NCI-H82 (cell line): ENCODE measurements at regions not wholly inside any gene's neighbourhood (a gene's known extent, or its start where the extent isn't known, plus 50 kb on each side); places are given as distances from the start of the nearest gene placed in this dataset.
A peak's percentile ranks its signal among the peaks of the same experiment; 100 is the strongest.

Experiments
- DNase-seq: peaks from one replicate; lab custom pipeline; 2025; lab: John Stamatoyannopoulos, UW

- no peak for DNase-seq
Observed at GRCh38 chr17:33475594-33475993, 182.5 kb upstream of the ASIC2 start.

GRCh38 chr17:33481652-33482051, 188.6 kb upstream of the ASIC2 start:
- no peak for DNase-seq

- DNase-seq: no peak
Observed at GRCh38 chr17:33482636-33483035, 189.5 kb upstream of the ASIC2 start.

GRCh38 chr17:33484559-33484958, 191.5 kb upstream of the ASIC2 start:
- no peak for DNase-seq

- DNase-seq: no peak
Observed at GRCh38 chr17:33486135-33486885, 193.2 kb upstream of the ASIC2 start.

DNA sequence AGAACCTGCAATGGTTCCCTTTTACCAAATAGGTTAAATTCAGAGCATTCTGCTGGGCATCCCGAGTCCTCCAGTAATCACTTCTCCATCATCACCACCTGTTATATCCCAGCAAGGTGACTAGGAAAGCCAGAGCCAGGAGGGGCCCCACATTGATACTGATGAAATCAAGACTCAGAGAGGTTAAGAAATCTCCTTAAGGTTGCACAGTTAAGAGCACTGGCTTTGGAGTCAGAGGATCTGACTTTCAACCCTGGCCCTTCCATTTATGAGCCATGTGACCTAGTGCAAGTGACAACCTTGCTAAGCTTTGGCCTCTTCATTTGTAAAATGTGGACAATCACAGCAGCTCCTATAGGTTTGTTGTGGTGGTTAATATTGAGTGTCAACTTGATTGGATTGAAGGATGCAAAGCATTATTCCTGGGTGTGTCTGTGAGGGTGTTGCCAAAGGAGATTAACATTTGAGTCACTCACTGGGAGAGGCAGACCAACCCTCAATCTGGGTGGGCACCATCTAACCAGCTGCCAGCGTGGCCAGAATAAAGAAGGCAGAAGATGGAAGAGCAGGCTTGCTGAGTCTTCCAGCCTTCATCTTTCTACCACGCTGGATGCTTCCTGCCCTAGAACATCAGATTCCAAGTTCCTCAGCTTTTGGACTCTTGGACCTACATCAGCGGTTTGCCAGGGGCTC, 194.2 kb upstream of the ASIC2 start:
- DNase-seq: peak; percentile 18

- peak; percentile 73 for DNase-seq
Observed at GRCh38 chr17:33491871-33492481, 198.9 kb upstream of the ASIC2 start.

- no peak for DNase-seq
Observed at GRCh38 chr17:33492731-33493265, 199.7 kb upstream of the ASIC2 start.

DNA sequence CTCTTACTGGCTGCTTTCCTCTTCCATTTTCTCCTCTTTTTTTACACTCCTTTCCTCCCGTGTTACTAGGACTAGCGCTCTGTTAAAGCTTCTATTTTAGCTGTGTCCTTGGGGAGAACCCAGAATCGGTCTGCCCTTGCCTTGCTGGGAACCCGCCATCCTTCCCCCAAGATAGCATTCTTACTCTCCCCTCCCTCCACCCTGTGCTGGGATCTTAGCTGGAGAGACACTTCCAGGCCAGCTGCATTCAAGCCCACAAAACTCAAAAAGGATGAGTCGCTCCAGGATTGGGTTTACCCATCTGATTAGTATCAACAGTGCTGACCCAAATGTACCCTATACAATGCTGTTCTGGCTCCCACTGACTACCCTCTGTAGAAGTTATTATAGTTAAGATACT, 200.5 kb upstream of the ASIC2 start:
- DNase-seq: no peak

GRCh38 chr17:33494151-33494550, 201.1 kb upstream of the ASIC2 start:
- no peak for DNase-seq

DNA sequence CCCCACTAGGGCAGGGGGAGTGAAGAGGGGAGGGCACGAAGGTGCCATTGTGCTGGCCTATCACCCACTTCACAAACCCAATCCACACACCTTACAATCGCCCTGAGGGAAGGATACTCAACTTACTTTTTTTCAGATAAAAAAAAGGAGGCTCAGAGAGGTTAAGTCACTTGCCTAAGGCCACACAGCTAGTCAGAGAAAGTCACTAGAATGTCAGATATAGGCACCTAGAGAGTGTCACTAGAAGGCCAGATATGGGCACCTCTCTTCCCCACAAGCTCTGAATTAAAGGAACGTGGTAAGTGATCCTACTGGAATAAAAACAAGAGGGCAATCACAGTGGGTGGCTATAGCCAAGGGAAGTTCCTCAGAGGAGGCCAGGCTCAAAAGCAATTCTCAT, 204.5 kb upstream of the ASIC2 start:
- DNase-seq: no peak

GRCh38 chr17:33498069-33498468, 205.0 kb upstream of the ASIC2 start:
- no peak for DNase-seq

- DNase-seq: no peak
Observed at GRCh38 chr17:33499040-33499439, 205.9 kb upstream of the ASIC2 start.

- DNase-seq: no peak
Observed at GRCh38 chr17:33500151-33500550, 207.1 kb upstream of the ASIC2 start.

DNA sequence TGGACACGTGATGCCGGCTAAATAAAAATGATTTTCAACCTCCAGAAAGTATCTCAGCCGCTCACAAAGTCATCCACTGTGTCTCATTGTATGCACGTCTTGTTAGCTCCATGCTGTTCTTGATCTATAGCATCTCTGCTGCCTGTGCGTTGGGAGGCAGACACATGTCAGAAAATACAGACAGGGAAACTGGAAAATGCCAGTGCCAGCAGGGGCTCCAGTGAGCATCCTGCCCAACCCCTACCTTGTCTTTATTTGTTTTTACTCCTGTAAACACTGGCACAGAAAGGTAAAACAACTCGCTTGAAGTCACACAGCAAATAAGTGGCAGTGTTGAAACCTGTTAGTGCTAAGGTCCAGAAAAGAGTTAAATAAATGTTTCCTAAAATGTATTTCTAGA, 208.1 kb upstream of the ASIC2 start:
- no peak for DNase-seq

DNA sequence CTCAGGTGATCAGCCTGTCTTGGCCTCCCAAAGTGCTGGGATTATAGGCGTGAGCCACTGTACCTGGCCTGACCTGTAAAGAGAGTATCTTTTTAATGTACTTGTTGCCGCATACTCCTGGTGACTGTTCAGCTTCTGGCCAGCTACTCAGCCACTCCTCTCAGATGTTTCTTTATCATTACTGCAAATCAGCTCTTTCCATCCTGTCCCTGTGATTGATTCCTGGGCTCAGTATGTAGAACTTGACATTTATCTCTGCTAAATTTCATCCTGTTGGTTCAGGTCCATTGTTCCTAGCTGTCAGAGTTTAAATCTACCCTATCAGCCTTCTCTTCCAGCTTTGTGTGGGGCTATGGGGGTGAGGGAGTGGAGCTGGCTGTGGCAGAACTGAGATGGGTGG, 211.5 kb upstream of the ASIC2 start:
- DNase-seq: no peak

DNA sequence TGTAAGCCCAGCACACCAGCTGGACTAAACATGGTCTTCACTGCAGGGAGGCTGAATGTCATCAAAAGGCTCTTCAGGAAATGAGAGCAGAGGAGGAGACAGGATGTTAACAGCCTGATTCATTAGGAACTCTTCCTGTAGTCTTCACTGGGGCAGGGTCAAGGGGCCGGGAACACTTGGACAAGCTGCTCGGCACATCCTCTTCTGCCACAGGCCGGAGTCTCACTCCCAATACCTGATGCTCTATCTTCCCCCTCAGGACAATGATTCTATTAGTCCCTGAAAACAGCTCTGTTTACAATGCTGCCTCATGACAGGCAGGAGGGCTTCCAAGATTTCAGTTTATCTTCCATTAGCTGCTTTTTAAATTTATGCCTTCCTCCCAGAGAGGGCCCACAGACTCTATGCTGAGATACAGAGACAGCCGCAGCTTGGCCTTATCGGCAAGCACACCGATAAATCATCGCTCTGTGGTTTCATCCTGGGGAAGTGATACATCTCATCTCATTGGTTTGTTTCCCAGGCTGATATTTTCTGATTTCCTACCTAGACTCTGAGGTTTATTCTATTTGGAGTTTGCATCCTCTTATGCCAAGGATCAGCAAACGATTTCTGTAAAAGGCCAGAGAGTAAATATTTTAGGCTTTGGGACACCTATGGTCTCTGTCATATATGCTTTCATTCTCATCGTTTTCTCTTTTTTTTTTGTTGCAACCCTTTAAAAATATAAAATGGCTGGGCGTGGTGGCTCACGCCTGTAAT, 214.0 kb upstream of the ASIC2 start:
- DNase-seq: no peak

DNA sequence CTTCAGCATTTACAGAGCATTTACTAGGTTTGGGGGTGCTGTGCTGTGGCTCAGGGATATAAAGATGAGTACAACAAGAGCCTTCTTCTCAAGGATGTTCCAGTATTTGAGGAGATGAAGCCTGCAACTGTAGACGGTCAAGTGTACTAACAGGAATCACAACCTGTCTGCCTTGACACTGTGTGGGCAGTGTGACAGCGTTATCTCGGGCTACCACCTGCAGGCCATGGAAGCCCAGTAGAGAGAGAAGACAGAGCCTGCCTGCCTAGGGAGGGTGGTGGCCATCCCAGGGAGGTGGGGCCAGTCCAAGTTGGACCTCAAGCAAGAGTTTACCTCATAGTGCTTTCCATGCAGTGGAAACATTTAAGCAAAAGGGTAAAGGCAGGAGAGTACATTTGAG, 215.1 kb upstream of the ASIC2 start:
- DNase-seq: no peak

DNA sequence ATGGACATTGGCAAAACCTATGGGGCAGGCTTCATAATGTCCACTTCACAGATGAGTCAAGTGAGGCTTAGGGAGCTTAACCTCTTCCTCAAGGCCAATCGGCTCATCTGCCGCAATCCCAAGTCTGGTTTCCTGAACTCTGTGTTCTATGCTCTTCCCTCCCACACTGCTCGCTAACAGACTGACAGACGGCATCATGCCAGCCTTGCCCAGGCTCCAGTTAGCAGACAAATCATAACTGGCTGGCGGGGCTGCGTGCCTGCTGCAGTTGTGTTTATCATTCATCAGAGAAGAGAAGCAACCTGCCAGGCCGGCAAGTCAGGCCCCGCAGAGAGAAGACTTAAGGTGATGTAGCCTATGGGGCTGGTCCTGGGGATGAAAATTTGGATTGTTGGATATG, 216.2 kb upstream of the ASIC2 start:
- no peak for DNase-seq

GRCh38 chr17:33511670-33512069, 218.6 kb upstream of the ASIC2 start:
- DNase-seq: no peak

GRCh38 chr17:33512113-33512512, 219.0 kb upstream of the ASIC2 start:
- no peak for DNase-seq

- DNase-seq: peak; percentile 21
Observed at GRCh38 chr17:33513769-33514168, 220.7 kb upstream of the ASIC2 start.
